WTC11 (cell line): ENCODE measurements at regions not wholly inside any gene's neighbourhood (a gene's known extent, or its start where the extent isn't known, plus 50 kb on each side); places are given as distances from the start of the nearest gene placed in this dataset.

Experiments used
- ATAC-seq: fragments of 200-7000 bp; cut with Tn5 transposase; 2 replicates; pipeline ENCODE4 v1.10.0; 2021; ENCODE audit warnings: mild to moderate bottlenecking, moderate library complexity
- CTCF ChIA-PET: fragments of 300-600 bp; sonication (Branson Sonifier 250); formaldehyde crosslinking; loops from one replicate; lab custom pipeline; 2021; ENCODE audit warnings: antibody characterized with exemption; lab: Charles Lee
- POLR2A ChIA-PET: fragments of 350-600 bp; sonication (Branson Sonifier 250); formaldehyde crosslinking; loops from one replicate; lab custom pipeline; 2021; ENCODE audit warnings: antibody characterized with exemption; lab: Charles Lee
- DNase-seq: peaks from one replicate; pipeline ENCODE4 v3.0.0; 2021; ENCODE audit warnings: low spot score
- H3K27ac Mint-ChIP-seq: 2 replicates; pipeline ENCODE4 v1.8.0; 2021; ENCODE audit warnings: mixed read lengths
- H3K27me3 Mint-ChIP-seq: 2 replicates; pipeline ENCODE4 v1.8.0; 2021; ENCODE audit warnings: low read depth, mild to moderate bottlenecking, moderate library complexity, mixed read lengths
- H3K36me3 Mint-ChIP-seq: 2 replicates; pipeline ENCODE4 v1.8.0; 2021; ENCODE audit warnings: mixed read lengths
- H3K4me1 Mint-ChIP-seq: 2 replicates; pipeline ENCODE4 v1.8.0; 2022; ENCODE audit warnings: mixed read lengths
- H3K4me3 Mint-ChIP-seq: 2 replicates; pipeline ENCODE4 v1.8.0; 2021; ENCODE audit warnings: mild to moderate bottlenecking, moderate library complexity, mixed read lengths
- H3K9me3 Mint-ChIP-seq: 2 replicates; pipeline ENCODE4 v1.8.0; 2021; ENCODE audit warnings: mixed read lengths
- ATF1 ChIP-seq: sonication (generic); formaldehyde crosslinking; IDR thresholded peaks from 2 replicates; pipeline ENCODE4 v1.8.1; 2023; ENCODE audit warnings: mild to moderate bottlenecking, moderate library complexity, missing genetic modification reagents
- ATF6 ChIP-seq: sonication (generic); formaldehyde crosslinking; IDR thresholded peaks from 2 replicates; pipeline ENCODE4 v1.8.1; 2023; ENCODE audit warnings: mild to moderate bottlenecking, missing genetic modification reagents
- CREB1 ChIP-seq: sonication (generic); formaldehyde crosslinking; IDR thresholded peaks from 2 replicates; pipeline ENCODE4 v1.8.0; 2023; ENCODE audit warnings: mild to moderate bottlenecking, missing genetic modification reagents
- E2F4 ChIP-seq: sonication (generic); formaldehyde crosslinking; IDR thresholded peaks from 2 replicates; pipeline ENCODE4 v1.8.1; 2022; ENCODE audit warnings: low read depth, mild to moderate bottlenecking, moderate library complexity, missing genetic modification reagents, borderline replicate concordance
- ERG ChIP-seq: fragments of 250-450 bp; sonication (Bioruptor Pico); IDR thresholded peaks from 2 replicates; pipeline ENCODE4 v1.8.0; 2021; ENCODE audit warnings: mild to moderate bottlenecking
- ETV6 ChIP-seq: sonication (generic); formaldehyde crosslinking; IDR thresholded peaks from 2 replicates; pipeline ENCODE4 v1.8.1; 2022; ENCODE audit warnings: mild to moderate bottlenecking, missing genetic modification reagents
- GTF2I ChIP-seq: fragments of 250-450 bp; sonication (Bioruptor Pico); conservative IDR thresholded peaks from 2 replicates; pipeline ENCODE4 v1.4.0; 2021; ENCODE audit warnings: mild to moderate bottlenecking
- MYBL2 ChIP-seq: sonication (generic); formaldehyde crosslinking; IDR thresholded peaks from 2 replicates; pipeline ENCODE4 v1.8.1; 2023; ENCODE audit warnings: mild to moderate bottlenecking, moderate library complexity, missing genetic modification reagents
- NFYB ChIP-seq: sonication (generic); formaldehyde crosslinking; conservative IDR thresholded peaks from 2 replicates; pipeline ENCODE4 v1.8.0; 2022; ENCODE audit warnings: low read depth, missing genetic modification reagents
- NR3C1 ChIP-seq: sonication (generic); formaldehyde crosslinking; conservative IDR thresholded peaks from 2 replicates; pipeline ENCODE4 v1.8.1; 2023; ENCODE audit warnings: low read depth, mild to moderate bottlenecking, missing genetic modification reagents
- OVOL2 ChIP-seq: fragments of 250-450 bp; sonication (Bioruptor Pico); IDR thresholded peaks from 2 replicates; pipeline ENCODE4 v1.9.0; 2021; ENCODE audit warnings: mild to moderate bottlenecking, borderline replicate concordance
- PRRX2 ChIP-seq: fragments of 250-450 bp; sonication (Bioruptor Pico); IDR thresholded peaks from 2 replicates; pipeline ENCODE4 v1.8.0; 2021; ENCODE audit warnings: mild to moderate bottlenecking
- RELA ChIP-seq: sonication (generic); formaldehyde crosslinking; IDR thresholded peaks from 2 replicates; pipeline ENCODE4 v1.8.1; 2022; ENCODE audit warnings: missing genetic modification reagents, mild to moderate bottlenecking, borderline replicate concordance
- SOX15 ChIP-seq: fragments of 250-450 bp; sonication (Bioruptor Pico); IDR thresholded peaks from 2 replicates; pipeline ENCODE4 v1.9.0; 2021; ENCODE audit warnings: mild to moderate bottlenecking
- SP1 ChIP-seq: sonication (generic); formaldehyde crosslinking; conservative IDR thresholded peaks from 2 replicates; pipeline ENCODE4 v1.8.1; 2022; ENCODE audit warnings: missing genetic modification reagents
- TEAD1 ChIP-seq: sonication (generic); formaldehyde crosslinking; IDR thresholded peaks from 2 replicates; pipeline ENCODE4 v1.8.0; 2022; ENCODE audit warnings: mild to moderate bottlenecking, missing genetic modification reagents
- USF1 ChIP-seq: sonication (generic); formaldehyde crosslinking; IDR thresholded peaks from 2 replicates; pipeline ENCODE4 v1.8.0; 2022; ENCODE audit warnings: mild to moderate bottlenecking, missing genetic modification reagents
- USF2 ChIP-seq: sonication (generic); formaldehyde crosslinking; IDR thresholded peaks from 2 replicates; pipeline ENCODE4 v1.8.1; 2023; ENCODE audit warnings: mild to moderate bottlenecking, missing genetic modification reagents, moderate library complexity
- ZMAT4 ChIP-seq: fragments of 250-450 bp; sonication (Bioruptor Pico); IDR thresholded peaks from 2 replicates; pipeline ENCODE4 v1.9.0; 2021; ENCODE audit warnings: mild to moderate bottlenecking
- ZNF232 ChIP-seq: sonication (generic); formaldehyde crosslinking; IDR thresholded peaks from 2 replicates; pipeline ENCODE4 v1.8.0; 2022; ENCODE audit warnings: mild to moderate bottlenecking, missing genetic modification reagents
- ZNF263 ChIP-seq: sonication (generic); formaldehyde crosslinking; IDR thresholded peaks from 2 replicates; pipeline ENCODE4 v1.8.1; 2022; ENCODE audit warnings: low read depth, mild to moderate bottlenecking, moderate library complexity, missing genetic modification reagents
- ZNF281 ChIP-seq: sonication (generic); formaldehyde crosslinking; IDR thresholded peaks from 2 replicates; pipeline ENCODE4 v1.8.0; 2023; ENCODE audit warnings: mild to moderate bottlenecking, missing genetic modification reagents
- ZNF396 ChIP-seq: fragments of 250-450 bp; sonication (Bioruptor Pico); IDR thresholded peaks from 2 replicates; pipeline ENCODE4 v1.8.0; 2021; ENCODE audit warnings: mild to moderate bottlenecking, moderate library complexity, borderline replicate concordance
- ZNF416 ChIP-seq: fragments of 250-450 bp; sonication (Bioruptor Pico); IDR thresholded peaks from 2 replicates; pipeline ENCODE4 v1.9.0; 2021; ENCODE audit warnings: mild to moderate bottlenecking, inconsistent platforms

GRCh38 chr2:188151670-188152069 is 140.0 kb upstream of the GULP1 start (continued):
- TF ChIP-seq E2F4 (CRISPR knock-in tag) (no peak), ATF6 (no peak), ZNF232 (CRISPR knock-in tag) (no peak), OVOL2 (CRISPR knock-in tag) (no peak), ETV6 (CRISPR knock-in tag) (no peak)

- Mint-ChIP-seq H3K4me3 (no peak overlapping the region), H3K36me3 (no peaks in the 10 kb centered on the region), H3K4me1 (no peaks in the 10 kb centered on the region), H3K9me3 (0 out of 2 replicates have a peak, but pooled peaks cover 3% of the 10 kb centered on the region), H3K27me3 (no peaks in the 10 kb centered on the region), H3K27ac (no peak overlapping the region)
- POLR2A ChIA-PET, result interaction anchor here (0.7 kb wide), 1 partner anchor 17 kb away, joined by 3 read pairs; no protein-coding TSS in a partner anchor
- DNase-seq, result no peak
- no peak for ATAC-seq
- CTCF ChIA-PET, result no interaction called here
- no peak for TF ChIP-seq NR3C1 (CRISPR knock-in tag)
Measured at GRCh38 chr2:188158337-188159100, 133.2 kb upstream of the GULP1 start.

GRCh38 chr2:188159484-188159883 is 132.2 kb upstream of the GULP1 start:
- no peak overlapping the region for H3K4me3 Mint-ChIP-seq
- peaks cover 4% of the 10 kb centered on the region for H3K9me3 Mint-ChIP-seq
- no peak for DNase-seq
- no peak for ATAC-seq
- ChIA-PET POLR2A (no interaction called here), CTCF (no interaction called here)
- no peak overlapping the region for H3K27ac Mint-ChIP-seq
- H3K27me3 Mint-ChIP-seq, result no peaks in the 10 kb centered on the region; the same call in 1 of the 2 replicates
- no peak for TF ChIP-seq OVOL2 (CRISPR knock-in tag)
- TF ChIP-seq ATF1 (CRISPR knock-in tag), result no peak
- no peak for TF ChIP-seq GTF2I (CRISPR knock-in tag)
- no peak for TF ChIP-seq SOX15
- no peak for TF ChIP-seq ZMAT4
- TF ChIP-seq NFYB, result no peak
- no peak for TF ChIP-seq MYBL2 (CRISPR knock-in tag)
- TF ChIP-seq ZNF396 (CRISPR knock-in tag), result no peak
- TF ChIP-seq ZNF416 (CRISPR knock-in tag), result no peak
- TF ChIP-seq ZNF263 (CRISPR knock-in tag), result no peak
- TF ChIP-seq USF2 (CRISPR knock-in tag), result no peak
- TF ChIP-seq USF1, result no peak
- no peak for TF ChIP-seq RELA
- no peak for TF ChIP-seq SP1
- TF ChIP-seq ERG (CRISPR knock-in tag), result no peak
- TF ChIP-seq ZNF281 (CRISPR knock-in tag), result no peak
- no peak for TF ChIP-seq TEAD1
- no peak for TF ChIP-seq CREB1 (CRISPR knock-in tag)
- TF ChIP-seq PRRX2, result no peak
- peaks cover under 1% of the 10 kb centered on the region; the same call in 1 of the 2 replicates for H3K36me3 Mint-ChIP-seq
- no peaks in the 10 kb centered on the region for H3K4me1 Mint-ChIP-seq
